GM23338 (cell line): ENCODE measurements at regions not wholly inside any gene's neighbourhood (a gene's known extent, or its start where the extent isn't known, plus 50 kb on each side); places are given as distances from the start of the nearest gene placed in this dataset.
A peak's percentile ranks its signal among the peaks of the same experiment; 100 is the strongest.
"Not testable (repeated sequence)": the region's sequence is repeated elsewhere in the genome, so short reads cannot be mapped to it uniquely, and the experiment has no call there.

ENCODE experiments used
- ATAC-seq: fragments of 200-7000 bp; cut with Tn5 transposase; 3 replicates; pipeline ENCODE4 v1.9.1; 2020
- DNase-seq: peaks from one replicate; pipeline ENCODE4 v3.0.0-alpha.2; 2015; ENCODE audit warnings: low spot score
- H2AFZ ChIP-seq: fragments of 200-600 bp; sonication (generic); 2 replicates; pipeline ENCODE4 v1.8.0; 2016; ENCODE audit warnings: antibody characterized with exemption, mild to moderate bottlenecking, moderate library complexity
- H3F3A ChIP-seq: fragments of 200-600 bp; sonication (generic); replicated peaks from 2 replicates; pipeline ENCODE4 v1.8.0; 2017; ENCODE audit warnings: antibody characterized with exemption, mixed run types, low read depth
- H3K27ac ChIP-seq: fragments of 200-600 bp; sonication (generic); 2 replicates; pipeline ENCODE4 v1.6.1; 2016; ENCODE audit warnings: low read depth
- H3K27me3 ChIP-seq: fragments of 200-600 bp; sonication (generic); 2 replicates; pipeline ENCODE4 v1.8.0; 2016; ENCODE audit warnings: mild to moderate bottlenecking, mixed run types, moderate library complexity; ENCODE audit not compliant: insufficient read depth
- H3K36me3 ChIP-seq: fragments of 200-600 bp; sonication (generic); 2 replicates; pipeline ENCODE4 v1.8.0; 2016; ENCODE audit warnings: mild to moderate bottlenecking; ENCODE audit not compliant: insufficient read depth
- H3K4me1 ChIP-seq: fragments of 200-600 bp; sonication (generic); 2 replicates; pipeline ENCODE4 v1.8.0; 2016; ENCODE audit warnings: mild to moderate bottlenecking, moderate library complexity; ENCODE audit not compliant: insufficient read depth
- H3K4me2 ChIP-seq: fragments of 200-600 bp; sonication (generic); 2 replicates; pipeline ENCODE4 v1.7.1; 2017; ENCODE audit warnings: mixed run types
- H3K4me3 ChIP-seq: fragments of 200-600 bp; sonication (generic); 2 replicates; pipeline ENCODE4 v1.6.1; 2016; ENCODE audit warnings: mixed run types
- H3K79me2 ChIP-seq: fragments of 200-600 bp; sonication (generic); replicated peaks from 2 replicates; pipeline ENCODE4 v1.8.0; 2017; ENCODE audit warnings: mild to moderate bottlenecking; ENCODE audit not compliant: insufficient read depth
- H3K9me2 ChIP-seq: fragments of 200-600 bp; sonication (generic); 2 replicates; pipeline ENCODE4 v1.8.0; 2017; ENCODE audit not compliant: insufficient read depth
- H4K20me1 ChIP-seq: fragments of 200-600 bp; sonication (generic); replicated peaks from 2 replicates; pipeline ENCODE4 v1.8.0; 2017; ENCODE audit warnings: mild to moderate bottlenecking; ENCODE audit not compliant: insufficient read depth
- H3K27ac Mint-ChIP-seq: 2 replicates; pipeline ENCODE4 v1.8.0; 2020; ENCODE audit warnings: inconsistent platforms, mild to moderate bottlenecking, moderate library complexity, mixed read lengths
- H3K27me3 Mint-ChIP-seq: 3 replicates; pipeline ENCODE4 v1.8.0; 2022; ENCODE audit warnings: low read depth, mild to moderate bottlenecking, moderate library complexity, mixed read lengths, inconsistent platforms; ENCODE audit not compliant: insufficient read depth, poor library complexity
- H3K36me3 Mint-ChIP-seq: 3 replicates; pipeline ENCODE4 v1.8.0; 2021; ENCODE audit warnings: low read depth, mild to moderate bottlenecking, inconsistent platforms, moderate library complexity, mixed read lengths
- H3K4me1 Mint-ChIP-seq: 3 replicates; pipeline ENCODE4 v1.8.0; 2020; ENCODE audit warnings: mild to moderate bottlenecking, inconsistent platforms, mixed read lengths
- H3K4me3 Mint-ChIP-seq: 3 replicates; pipeline ENCODE4 v1.8.0; 2021; ENCODE audit warnings: moderate library complexity, mild to moderate bottlenecking, inconsistent platforms, mixed read lengths
- H3K9me3 Mint-ChIP-seq: 3 replicates; pipeline ENCODE4 v1.8.0; 2020; ENCODE audit warnings: moderate library complexity, mild to moderate bottlenecking, inconsistent platforms, mixed read lengths
- CREB1 ChIP-seq: fragments of 250-450 bp; sonication (Bioruptor Pico); IDR thresholded peaks from 2 replicates; pipeline ENCODE4 v1.5.0; 2020; ENCODE audit warnings: low read depth, mild to moderate bottlenecking, moderate library complexity
- ETS1 ChIP-seq: IDR thresholded peaks from 2 replicates; pipeline ENCODE4 v1.6.1; 2016; ENCODE audit warnings: antibody characterized with exemption
- EZH2 ChIP-seq: fragments of 200-600 bp; sonication (generic); IDR thresholded peaks from one replicate; pipeline ENCODE4 v1.8.0; 2017; ENCODE audit warnings: antibody characterized with exemption, mild to moderate bottlenecking, low read depth; ENCODE audit not compliant: unreplicated experiment
- EZH2phosphoT487 ChIP-seq: fragments of 200-600 bp; sonication (generic); IDR thresholded peaks from one replicate; pipeline ENCODE4 v1.8.1; 2018; ENCODE audit warnings: antibody characterized with exemption; ENCODE audit not compliant: unreplicated experiment
- JUNB ChIP-seq: IDR thresholded peaks from one replicate; pipeline ENCODE4 v1.6.1; 2016; ENCODE audit warnings: antibody characterized with exemption; ENCODE audit not compliant: unreplicated experiment
- NANOG ChIP-seq: IDR thresholded peaks from 2 replicates; pipeline ENCODE4 v1.6.1; 2016; ENCODE audit warnings: antibody characterized with exemption, borderline replicate concordance
- POLR2AphosphoS5 ChIP-seq: IDR thresholded peaks from 2 replicates; pipeline ENCODE4 v1.6.1; 2016; ENCODE audit warnings: antibody characterized with exemption, low read depth
- STAT1 ChIP-seq: IDR thresholded peaks from one replicate; pipeline ENCODE4 v1.6.1; 2016; ENCODE audit warnings: antibody characterized with exemption; ENCODE audit not compliant: unreplicated experiment
- ZNF331 ChIP-seq: fragments of 250-450 bp; sonication (Bioruptor Pico); IDR thresholded peaks from 2 replicates; pipeline ENCODE4 v1.5.0; 2020; ENCODE audit warnings: low read depth, mild to moderate bottlenecking, moderate library complexity
- TF ChIP-seq, protein P1 (sequence below): IDR thresholded peaks from one replicate; pipeline ENCODE4 v1.6.1; 2018; ENCODE audit warnings: antibody characterized with exemption; ENCODE audit not compliant: unreplicated experiment

- TF ChIP-seq, protein P1, sequence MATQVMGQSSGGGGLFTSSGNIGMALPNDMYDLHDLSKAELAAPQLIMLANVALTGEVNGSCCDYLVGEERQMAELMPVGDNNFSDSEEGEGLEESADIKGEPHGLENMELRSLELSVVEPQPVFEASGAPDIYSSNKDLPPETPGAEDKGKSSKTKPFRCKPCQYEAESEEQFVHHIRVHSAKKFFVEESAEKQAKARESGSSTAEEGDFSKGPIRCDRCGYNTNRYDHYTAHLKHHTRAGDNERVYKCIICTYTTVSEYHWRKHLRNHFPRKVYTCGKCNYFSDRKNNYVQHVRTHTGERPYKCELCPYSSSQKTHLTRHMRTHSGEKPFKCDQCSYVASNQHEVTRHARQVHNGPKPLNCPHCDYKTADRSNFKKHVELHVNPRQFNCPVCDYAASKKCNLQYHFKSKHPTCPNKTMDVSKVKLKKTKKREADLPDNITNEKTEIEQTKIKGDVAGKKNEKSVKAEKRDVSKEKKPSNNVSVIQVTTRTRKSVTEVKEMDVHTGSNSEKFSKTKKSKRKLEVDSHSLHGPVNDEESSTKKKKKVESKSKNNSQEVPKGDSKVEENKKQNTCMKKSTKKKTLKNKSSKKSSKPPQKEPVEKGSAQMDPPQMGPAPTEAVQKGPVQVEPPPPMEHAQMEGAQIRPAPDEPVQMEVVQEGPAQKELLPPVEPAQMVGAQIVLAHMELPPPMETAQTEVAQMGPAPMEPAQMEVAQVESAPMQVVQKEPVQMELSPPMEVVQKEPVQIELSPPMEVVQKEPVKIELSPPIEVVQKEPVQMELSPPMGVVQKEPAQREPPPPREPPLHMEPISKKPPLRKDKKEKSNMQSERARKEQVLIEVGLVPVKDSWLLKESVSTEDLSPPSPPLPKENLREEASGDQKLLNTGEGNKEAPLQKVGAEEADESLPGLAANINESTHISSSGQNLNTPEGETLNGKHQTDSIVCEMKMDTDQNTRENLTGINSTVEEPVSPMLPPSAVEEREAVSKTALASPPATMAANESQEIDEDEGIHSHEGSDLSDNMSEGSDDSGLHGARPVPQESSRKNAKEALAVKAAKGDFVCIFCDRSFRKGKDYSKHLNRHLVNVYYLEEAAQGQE, result no peak
- TF ChIP-seq ETS1 (no peak), EZH2phosphoT487 (no peak), NANOG (no peak), POLR2AphosphoS5 (no peak), EZH2 (no peak)
These were observed 111.2 kb upstream of the ZFP64 start (continued) for GRCh38 chr20:52302736-52303135.

DNA sequence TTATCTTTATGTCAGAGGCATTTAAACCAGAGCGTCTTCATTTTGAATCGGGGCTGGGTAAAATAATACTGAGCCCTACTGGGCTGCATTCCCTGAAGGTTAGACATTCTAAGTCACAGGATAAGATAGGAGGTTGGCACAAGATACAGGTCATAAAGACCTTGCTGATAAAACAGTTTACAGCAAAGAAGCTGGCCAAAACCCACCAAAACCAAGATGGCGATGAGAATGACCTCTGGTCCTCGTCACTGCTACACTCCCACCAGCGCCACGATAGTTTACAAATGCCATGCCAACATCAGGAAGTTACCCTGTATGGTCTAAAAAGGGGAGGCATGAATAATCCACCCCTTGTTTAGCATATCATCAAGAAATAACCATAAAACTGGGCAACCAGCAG lies 110.5 kb upstream of the ZFP64 start:
- H3K4me3 ChIP-seq, H3K79me2 ChIP-seq, H3K4me1 Mint-ChIP-seq, H3K27ac ChIP-seq, H3K4me1 ChIP-seq, ATAC-seq, H3K36me3 ChIP-seq, H3K9me3 Mint-ChIP-seq, H3K4me3 Mint-ChIP-seq, H3F3A ChIP-seq, H3K4me2 ChIP-seq, H3K27me3 ChIP-seq, H3K27me3 Mint-ChIP-seq, DNase-seq, H3K9me2 ChIP-seq, H3K36me3 Mint-ChIP-seq, H4K20me1 ChIP-seq, H3K27ac Mint-ChIP-seq: not testable (repeated sequence)
- peak overlapping the region; percentile 49; the same call in 1 of the 2 replicates for H2AFZ ChIP-seq

GRCh38 chr20:52295556-52295955 lies 104.0 kb upstream of the ZFP64 start:
- Histone ChIP-seq H3K27me3 (no peaks in the 10 kb centered on the region), H3K27ac (no peak overlapping the region), H3K36me3 (no peaks in the 10 kb centered on the region), H3K79me2 (no peaks in the 10 kb centered on the region), H3K4me3 (no peak overlapping the region), H3K9me2 (no peaks in the 10 kb centered on the region), H3F3A (no peaks in the 10 kb centered on the region), H3K4me2 (no peak overlapping the region), H2AFZ (no peak overlapping the region), H4K20me1 (no peaks in the 10 kb centered on the region), H3K4me1 (no peaks in the 10 kb centered on the region)
- no peak for DNase-seq
- no peak for ATAC-seq
- H3K27ac Mint-ChIP-seq, result no peak overlapping the region
- no peaks in the 10 kb centered on the region for H3K27me3 Mint-ChIP-seq
- peaks cover 7% of the 10 kb centered on the region; the same call in 2 of the 3 replicates for H3K4me1 Mint-ChIP-seq
- no peak overlapping the region for H3K4me3 Mint-ChIP-seq
- no peaks in the 10 kb centered on the region for H3K36me3 Mint-ChIP-seq
- no peaks in the 10 kb centered on the region; the same call in 2 of the 3 replicates for H3K9me3 Mint-ChIP-seq
- TF ChIP-seq ETS1 (no peak), JUNB (no peak), CREB1 (no peak), EZH2 (no peak), POLR2AphosphoS5 (no peak), ZNF331 (CRISPR knock-in tag) (no peak), STAT1 (no peak)
- TF ChIP-seq, protein P1, result no peak
